H1 (cell line): ENCODE measurements at regions not wholly inside any gene's neighbourhood (a gene's known extent, or its start where the extent isn't known, plus 50 kb on each side); places are given as distances from the start of the nearest gene placed in this dataset.

Source experiments
- CTCF ChIA-PET: fragments of 300-600 bp; sonication (Branson Sonifier 250); formaldehyde crosslinking; loops from one replicate; lab custom pipeline; 2021; ENCODE audit not compliant: partially characterized antibody; lab: Charles Lee
- POLR2A ChIA-PET: fragments of 300-600 bp; sonication (Branson Sonifier 250); formaldehyde crosslinking; loops from one replicate; lab custom pipeline; 2021; ENCODE audit warnings: inconsistent platforms; ENCODE audit not compliant: partially characterized antibody; lab: Charles Lee
- DNase-seq, 2 experiments: peaks; one replicate each; pipeline versions ENCODE4 v3.0.0 to v3.0.0-alpha.2; 2010 to 2022; ENCODE audit warnings: low spot score in 2 of 2, low read depth in 1 of 2, mixed read lengths in 1 of 2
- FAIRE-seq: peaks from 2 replicates; lab custom pipeline; 2011; peaks lifted over from hg19 to GRCh38; lab: Jason Lieb, UNC
- H2AFZ ChIP-seq: 2 replicates; pipeline ENCODE4 v1.8.1; 2012; ENCODE audit warnings: low read length, inconsistent platforms
- H2AK5ac ChIP-seq: 2 replicates; pipeline ENCODE4 v1.6.1; 2013; ENCODE audit warnings: low read depth, low read length
- H2BK120ac ChIP-seq: replicated peaks from 2 replicates; pipeline ENCODE3; 2013; ENCODE audit warnings: low read depth, low read length, inconsistent platforms
- H2BK12ac ChIP-seq: 2 replicates; pipeline ENCODE4 v1.6.1; 2013; ENCODE audit warnings: low read depth, low read length
- H2BK15ac ChIP-seq: 2 replicates; pipeline ENCODE4 v1.6.1; 2013; ENCODE audit warnings: low read length
- H2BK20ac ChIP-seq: 2 replicates; pipeline ENCODE4 v1.6.1; 2013; ENCODE audit warnings: low read length
- H2BK5ac ChIP-seq: 2 replicates; pipeline ENCODE4 v1.6.1; 2013; ENCODE audit warnings: low read depth, low read length
- H3K14ac ChIP-seq: 2 replicates; pipeline ENCODE4 v1.6.1; 2013; ENCODE audit warnings: inconsistent platforms; ENCODE audit not compliant: insufficient read length
- H3K18ac ChIP-seq: 2 replicates; pipeline ENCODE4 v1.6.1; 2013; ENCODE audit warnings: low read length; ENCODE audit errors: extremely low read depth
- H3K23ac ChIP-seq: 2 replicates; pipeline ENCODE4 v1.6.1; 2013; ENCODE audit warnings: inconsistent platforms; ENCODE audit not compliant: insufficient read length
- H3K23me2 ChIP-seq: 2 replicates; pipeline ENCODE4 v1.6.1; 2013; ENCODE audit warnings: low read depth, low read length
- H3K27ac ChIP-seq: 2 replicates; pipeline ENCODE4 v1.6.1; 2011; ENCODE audit warnings: low read depth, low read length, inconsistent platforms
- H3K27me3 ChIP-seq, 4 experiments: replicated peaks in 1 of 4; 1 replicate in 1 of 4; 2 replicates in 3 of 4; pipeline versions ENCODE4 v1.6.1 to v1.8.1; 2011 to 2013; ENCODE audit warnings: low read length in 3 of 4, mild to moderate bottlenecking in 3 of 4, inconsistent platforms in 2 of 4, mixed read lengths in 2 of 4, moderate library complexity in 1 of 4; ENCODE audit not compliant: control insufficient read depth in 3 of 4, insufficient read depth in 3 of 4; ENCODE audit errors: extremely low read depth in 1 of 4
- H3K36me3 ChIP-seq, 4 experiments: 2 replicates each; pipeline versions ENCODE4 v1.6.1 to v1.8.1; 2011 to 2013; ENCODE audit warnings: mild to moderate bottlenecking in 4 of 4, low read length in 3 of 4, moderate library complexity in 2 of 4, control low read depth in 1 of 4, inconsistent platforms in 1 of 4; ENCODE audit not compliant: insufficient read depth in 4 of 4, control insufficient read depth in 2 of 4
- H3K4ac ChIP-seq: replicated peaks from 2 replicates; pipeline ENCODE3; 2013; ENCODE audit warnings: low read length, low read depth, mixed read lengths, inconsistent platforms; ENCODE audit not compliant: insufficient read length
- H3K4me1 ChIP-seq, 4 experiments: replicated peaks in 1 of 4; 1 replicate in 1 of 4; 2 replicates in 3 of 4; pipeline versions ENCODE4 v1.6.1 to v1.8.1; 2011 to 2013; ENCODE audit warnings: low read length in 3 of 4, inconsistent platforms in 2 of 4, mixed read lengths in 1 of 4; ENCODE audit not compliant: insufficient read depth in 4 of 4, control insufficient read depth in 3 of 4
- H3K4me2 ChIP-seq, 2 experiments: 2 replicates each; pipeline versions ENCODE4 v1.6.1 to v1.8.1; 2011 to 2013; ENCODE audit warnings: low read depth in 2 of 2, low read length in 2 of 2, control low read depth in 1 of 2, inconsistent platforms in 1 of 2, mild to moderate bottlenecking in 1 of 2; ENCODE audit not compliant: insufficient read depth in 1 of 2
- H3K4me3 ChIP-seq, 4 experiments: fragments of 200-600, 300-600 bp in 1 of 4; sonication (generic), shearing (Covaris generic), sonication (Bioruptor Twin) in 1 of 4; 2 replicates each; pipeline versions ENCODE4 v1.5.1 to v1.8.1; 2011 to 2016; ENCODE audit warnings: low read length in 4 of 4, low read depth in 3 of 4, control low read depth in 2 of 4, inconsistent platforms in 2 of 4, mild to moderate bottlenecking in 2 of 4, mixed read lengths in 1 of 4, moderate library complexity in 1 of 4; ENCODE audit not compliant: insufficient read depth in 2 of 4; ENCODE audit errors: extremely low read depth in 1 of 4
- H3K56ac ChIP-seq: replicated peaks from 2 replicates; pipeline ENCODE3; 2013; ENCODE audit warnings: low read depth, mild to moderate bottlenecking, mixed read lengths, low read length, inconsistent platforms; ENCODE audit not compliant: insufficient read length
- H3K79me1 ChIP-seq: 2 replicates; pipeline ENCODE4 v1.6.1; 2013; ENCODE audit warnings: low read depth, low read length, control low read depth
- H3K79me2 ChIP-seq, 2 experiments: 2 replicates each; pipeline versions ENCODE4 v1.6.1 to v1.8.1; 2012 to 2013; ENCODE audit warnings: low read length in 2 of 2, mild to moderate bottlenecking in 2 of 2, inconsistent platforms in 1 of 2; ENCODE audit not compliant: insufficient read depth in 2 of 2, control insufficient read depth in 1 of 2
- H3K9ac ChIP-seq, 4 experiments: replicated peaks in 1 of 4; 1 replicate in 1 of 4; 2 replicates in 3 of 4; pipeline versions ENCODE4 v1.6.1 to v1.8.1; 2011 to 2013; ENCODE audit warnings: low read depth in 3 of 4, low read length in 3 of 4, control low read depth in 2 of 4, mild to moderate bottlenecking in 2 of 4, moderate library complexity in 2 of 4, inconsistent platforms in 1 of 4; ENCODE audit errors: extremely low read depth in 1 of 4
- H3K9me3 ChIP-seq, 2 experiments: 2 replicates each; pipeline versions ENCODE4 v1.6.1 to v1.8.1; 2012 to 2013; ENCODE audit warnings: mild to moderate bottlenecking in 2 of 2, moderate library complexity in 2 of 2, control low read depth in 1 of 2, inconsistent platforms in 1 of 2, low read depth in 1 of 2, low read length in 1 of 2, mixed read lengths in 1 of 2; ENCODE audit not compliant: insufficient read depth in 2 of 2
- H4K20me1 ChIP-seq, 2 experiments: replicated peaks in 1 of 2; 2 replicates each; pipeline versions ENCODE3 to v1.8.1; 2011 to 2013; ENCODE audit warnings: inconsistent platforms in 2 of 2, low read length in 2 of 2, mild to moderate bottlenecking in 1 of 2; ENCODE audit not compliant: insufficient read depth in 2 of 2, control insufficient read depth in 1 of 2
- H4K5ac ChIP-seq: 2 replicates; pipeline ENCODE4 v1.6.1; 2013; ENCODE audit warnings: low read length, low read depth, mixed read lengths, inconsistent platforms; ENCODE audit not compliant: insufficient read length
- H4K8ac ChIP-seq: 2 replicates; pipeline ENCODE4 v1.8.0; 2013; ENCODE audit warnings: mild to moderate bottlenecking, moderate library complexity, low read length, inconsistent platforms; ENCODE audit not compliant: insufficient read depth; ENCODE audit errors: extremely low read depth
- H4K91ac ChIP-seq: replicated peaks from 2 replicates; pipeline ENCODE3; 2013; ENCODE audit warnings: low read length, mixed read lengths, inconsistent platforms; ENCODE audit not compliant: insufficient read length
- CREB1 ChIP-seq: IDR thresholded peaks from 2 replicates; pipeline ENCODE4 v1.6.1; 2012; ENCODE audit warnings: inconsistent platforms
- CTCF ChIP-seq, 3 experiments: IDR thresholded peaks; 1 replicate in 2 of 3; 2 replicates in 1 of 3; pipeline versions ENCODE4 v1.5.1 to v1.6.1; 2011; ENCODE audit warnings: low read length in 3 of 3, mild to moderate bottlenecking in 3 of 3, inconsistent platforms in 2 of 3, low read depth in 1 of 3, moderate library complexity in 1 of 3; ENCODE audit not compliant: insufficient read depth in 1 of 3; ENCODE audit errors: control extremely low read depth in 1 of 3
- GTF2F1 ChIP-seq: IDR thresholded peaks from 2 replicates; pipeline ENCODE4 v1.6.1; 2012; ENCODE audit warnings: low read depth, low read length, improper control_type of control experiment, borderline replicate concordance
- KDM5A ChIP-seq: fragments of 200-600 bp; IDR thresholded peaks from 2 replicates; pipeline ENCODE4 v1.7.1; 2012; ENCODE audit warnings: mild to moderate bottlenecking, low read length, inconsistent platforms, mixed read lengths
- POLR2A ChIP-seq, 2 experiments: IDR thresholded peaks; 1 replicate in 1 of 2; 2 replicates in 1 of 2; pipeline ENCODE4 v1.6.1; 2011; ENCODE audit warnings: low read depth in 2 of 2, low read length in 2 of 2, mild to moderate bottlenecking in 2 of 2; ENCODE audit errors: control extremely low read depth in 1 of 2
- RFX5 ChIP-seq: IDR thresholded peaks from 2 replicates; pipeline ENCODE4 v1.6.1; 2011; ENCODE audit warnings: low read depth, low read length, improper control_type of control experiment, borderline replicate concordance
- RXRA ChIP-seq: IDR thresholded peaks from 2 replicates; pipeline ENCODE4 v1.6.1; 2011; ENCODE audit warnings: low read depth, mild to moderate bottlenecking, low read length, moderate library complexity; ENCODE audit not compliant: insufficient read depth
- SP2 ChIP-seq: IDR thresholded peaks from 2 replicates; pipeline ENCODE4 v1.6.1; 2012; ENCODE audit warnings: mild to moderate bottlenecking, low read length, inconsistent platforms
- SP4 ChIP-seq: IDR thresholded peaks from 2 replicates; pipeline ENCODE4 v1.6.1; 2012; ENCODE audit warnings: low read length, inconsistent platforms
- TBP ChIP-seq: IDR thresholded peaks from 2 replicates; pipeline ENCODE4 v1.6.1; 2011; ENCODE audit warnings: low read depth, low read length, improper control_type of control experiment
- TCF12 ChIP-seq: IDR thresholded peaks from 2 replicates; pipeline ENCODE4 v1.6.1; 2011; ENCODE audit warnings: low read depth, mild to moderate bottlenecking, low read length
- TEAD4 ChIP-seq: IDR thresholded peaks from 2 replicates; pipeline ENCODE4 v1.6.1; 2012; ENCODE audit warnings: low read depth, low read length, inconsistent platforms, mixed read lengths
- ZNF274 ChIP-seq: IDR thresholded peaks from 2 replicates; pipeline ENCODE4 v1.7.0; 2012; ENCODE audit warnings: low read length, borderline replicate concordance; ENCODE audit errors: extremely low read depth
- WGBS, 2 experiments: shearing (Covaris generic) in 1 of 2; methylation state at CpG; one replicate each; pipeline versions ENCODE4 v1.1.6 to v1.1.7; 2013 to 2015; ENCODE audit warnings: low lambda C conversion rate in 2 of 2, mixed read lengths in 2 of 2, inconsistent platforms in 1 of 2, low coverage in 1 of 2, missing lambda C conversion rate in 1 of 2; ENCODE audit not compliant: insufficient replicate concordance in 2 of 2, insufficient coverage in 1 of 2, insufficient read length in 1 of 2; ENCODE audit errors: extremely low coverage in 1 of 2, missing lambda C conversion rate in 1 of 2; 5-methylcytosine and 5-hydroxymethylcytosine counted together

DNA sequence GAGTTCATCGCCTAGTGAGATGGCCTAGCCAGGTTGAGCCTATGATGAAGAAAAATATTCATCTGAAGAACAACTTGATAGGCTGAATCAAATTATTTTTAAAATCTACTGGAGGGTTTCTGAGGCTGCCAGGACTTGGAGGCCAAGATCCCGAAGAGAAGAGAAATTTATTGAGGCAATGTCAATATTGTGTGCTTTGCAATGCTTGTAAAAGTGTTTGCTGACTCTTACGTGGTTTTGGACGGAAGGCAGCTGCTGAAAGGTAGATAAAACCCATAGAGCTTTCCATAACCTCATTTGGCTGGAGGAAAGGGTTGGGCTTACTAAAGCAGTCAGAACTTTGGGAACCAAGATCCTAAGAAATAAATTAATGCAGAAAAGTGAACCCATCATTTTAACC lies 361.0 kb upstream of the IL12A start:
- no peak overlapping the region for H3K14ac ChIP-seq
- CTCF ChIA-PET = interaction anchor here (1.3 to 2.6 kb wide), 3 partner anchors 19 to 178 kb away, joined by 3 to 7 read pairs (median 5); no protein-coding TSS in a partner anchor
- H2BK12ac ChIP-seq = no peak overlapping the region
- H3K56ac ChIP-seq = no peak overlapping the region
- no peaks in the 10 kb centered on the region for H3K36me3 ChIP-seq
- H2BK120ac ChIP-seq = no peak overlapping the region
- no peak overlapping the region for H3K23ac ChIP-seq
- no peak overlapping the region for H2BK5ac ChIP-seq
- H4K91ac ChIP-seq = no peak overlapping the region
- no peak overlapping the region for H3K4me2 ChIP-seq
- no peaks in the 10 kb centered on the region for H3K79me1 ChIP-seq
- H4K5ac ChIP-seq = no peak overlapping the region
- H3K27me3 ChIP-seq = no peaks in the 10 kb centered on the region
- no peak for DNase-seq
- H2AFZ ChIP-seq = no peak overlapping the region
- H2AK5ac ChIP-seq = no peak overlapping the region
- H3K23me2 ChIP-seq = no peaks in the 10 kb centered on the region; the same call in 1 of the 2 replicates
- H3K18ac ChIP-seq = no peak overlapping the region
- no peaks in the 10 kb centered on the region for H3K9me3 ChIP-seq
- no peak for FAIRE-seq
- H4K8ac ChIP-seq = no peak overlapping the region
- H3K4ac ChIP-seq = no peak overlapping the region
- 89% methylated on average over 4 of the region's 4 CpGs; no CpG with 5 or more reads in 1 of the 2 experiments for WGBS, 2 experiments
- H2BK15ac ChIP-seq = no peak overlapping the region
- H3K4me3 ChIP-seq = no peak overlapping the region
- H3K4me1 ChIP-seq = no peaks in the 10 kb centered on the region
- no peaks in the 10 kb centered on the region for H3K79me2 ChIP-seq
- no peak overlapping the region for H3K27ac ChIP-seq
- POLR2A ChIA-PET = no interaction called here
- H3K9ac ChIP-seq = no peak overlapping the region
- H2BK20ac ChIP-seq = no peak overlapping the region
- H4K20me1 ChIP-seq = no peaks in the 10 kb centered on the region
- TF ChIP-seq RXRA = no peak
- TF ChIP-seq SP2 = no peak
- TF ChIP-seq TEAD4 = no peak
- TF ChIP-seq GTF2F1 = no peak
- TF ChIP-seq ZNF274 = no peak
- TF ChIP-seq TCF12 = no peak
- TF ChIP-seq CTCF (IDR thresholded peaks at IDR 0.05; ENCODE audit: control extremely low read depth in 1 of 3, insufficient read depth in 1 of 3, low read depth in 1 of 3, low read length in 3 of 3) = no peak
- TF ChIP-seq KDM5A = no peak
- TF ChIP-seq CREB1 = no peak
- TF ChIP-seq RFX5 = no peak
- TF ChIP-seq POLR2A (IDR thresholded peaks at IDR 0.05; ENCODE audit: control extremely low read depth in 1 of 2, low read depth in 2 of 2, low read length in 2 of 2) = no peak
- TF ChIP-seq SP4 = no peak
- no peak for TF ChIP-seq TBP
